ENCODE measurements at regions not wholly inside any gene's neighbourhood (a gene's known extent, or its start where the extent isn't known, plus 50 kb on each side); places are given as distances from the start of the nearest gene placed in this dataset.

DNA sequence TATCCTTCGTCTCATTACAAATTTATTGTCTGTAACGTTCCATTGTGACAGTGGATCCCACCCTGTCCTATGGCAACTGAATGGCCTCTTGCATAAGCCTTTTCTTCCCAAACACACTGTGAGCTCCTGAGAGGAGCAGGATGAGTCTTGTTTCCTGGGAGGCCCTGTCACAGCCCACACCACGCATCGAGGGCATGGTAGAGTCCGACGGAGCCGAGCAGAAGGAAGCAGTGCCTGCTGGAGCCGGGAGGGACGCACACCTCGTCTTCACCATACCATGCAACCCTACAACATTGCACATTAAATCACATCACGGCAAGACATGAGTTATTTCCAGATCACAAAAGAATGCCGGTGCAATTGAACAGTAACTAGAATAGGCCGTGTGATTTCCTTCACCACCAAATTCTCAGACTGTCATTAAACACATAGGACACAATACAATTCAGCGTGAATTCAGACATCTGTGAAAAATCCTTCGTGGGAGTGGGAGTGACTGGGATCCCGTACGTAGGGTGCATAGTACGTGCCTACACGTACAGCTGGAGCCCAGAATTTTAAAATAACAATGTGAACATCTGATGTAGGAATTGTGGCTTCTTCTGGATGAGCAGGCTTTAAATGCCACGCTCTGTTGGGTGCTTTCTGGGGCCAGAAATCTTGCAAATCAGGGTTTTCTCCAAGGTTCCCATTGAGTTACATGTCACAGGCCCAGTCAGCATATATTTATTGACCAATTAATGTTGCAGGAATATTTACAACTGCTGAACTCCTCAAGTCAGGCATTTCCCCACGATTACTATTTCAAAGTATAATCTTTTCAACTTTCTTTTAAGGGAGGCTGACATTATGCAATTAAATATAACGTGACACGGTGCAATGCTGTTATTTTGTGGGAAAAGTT, 201.8 kb downstream of the TTLL2 start:
- intact Hi-C loops (cut with micrococcal nuclease), result no loop called here
- Mint-ChIP-seq H3K27ac (peak overlapping the region in 1 of 7 donors; percentile 44), H3K36me3 (no peaks in the 10 kb centered on the region), H3K4me1 (no peaks in the 10 kb centered on the region), H3K9me3 (peaks cover 0 to 3% (median 0%) of the 10 kb centered on the region in 7 donors), H3K4me3 (no peak overlapping the region), H3K27me3 (ENCODE audit: low read depth in 3 of 3) (peaks cover 0 to 7% (median 6%) of the 10 kb centered on the region in 3 donors)
- Histone ChIP-seq H3K36me3 (replicated peaks in 1 of 2; ENCODE audit: control insufficient read depth in 1 of 2, insufficient read depth in 2 of 2, low read length in 2 of 2) (no peaks in the 10 kb centered on the region), H3K9me3 (replicated peaks in 1 of 2; ENCODE audit: control insufficient read depth in 1 of 2, insufficient read depth in 1 of 2, low read length in 2 of 2) (no peaks in the 10 kb centered on the region), H3K27ac (ENCODE audit: low read depth in 1 of 2, low read length in 2 of 2) (no peak overlapping the region), H3K79me2 (ENCODE audit: insufficient read depth, low read length) (no peaks in the 10 kb centered on the region), H2AFZ (ENCODE audit: insufficient read depth, low read depth, low read length, poor library complexity, severe bottlenecking) (no peak overlapping the region), H4K20me1 (ENCODE audit: insufficient read depth, low read length) (no peaks in the 10 kb centered on the region), H3K4me1 (ENCODE audit: control insufficient read depth in 1 of 2, insufficient read depth in 2 of 2, low read length in 2 of 2) (no peaks in the 10 kb centered on the region), H3K9ac (ENCODE audit: insufficient read depth, low read length, poor library complexity, severe bottlenecking) (no peak overlapping the region), H3K27me3 (ENCODE audit: control insufficient read depth in 2 of 2, insufficient read depth in 2 of 2, low read length in 2 of 2) (no peaks in the 10 kb centered on the region), H3K4me2 (replicated peaks; ENCODE audit: extremely low read depth, low read length, poor library complexity, severe bottlenecking) (no peak overlapping the region), H3K4me3 (replicated peaks in 1 of 3; ENCODE audit: low read depth in 2 of 3, low read length in 3 of 3) (no peak overlapping the region)
- WGBS (ENCODE audit: insufficient coverage), result 94% methylated on average over 16 of the region's 23 CpGs
- no peak for DNase-seq
- TF ChIP-seq, protein P1, sequence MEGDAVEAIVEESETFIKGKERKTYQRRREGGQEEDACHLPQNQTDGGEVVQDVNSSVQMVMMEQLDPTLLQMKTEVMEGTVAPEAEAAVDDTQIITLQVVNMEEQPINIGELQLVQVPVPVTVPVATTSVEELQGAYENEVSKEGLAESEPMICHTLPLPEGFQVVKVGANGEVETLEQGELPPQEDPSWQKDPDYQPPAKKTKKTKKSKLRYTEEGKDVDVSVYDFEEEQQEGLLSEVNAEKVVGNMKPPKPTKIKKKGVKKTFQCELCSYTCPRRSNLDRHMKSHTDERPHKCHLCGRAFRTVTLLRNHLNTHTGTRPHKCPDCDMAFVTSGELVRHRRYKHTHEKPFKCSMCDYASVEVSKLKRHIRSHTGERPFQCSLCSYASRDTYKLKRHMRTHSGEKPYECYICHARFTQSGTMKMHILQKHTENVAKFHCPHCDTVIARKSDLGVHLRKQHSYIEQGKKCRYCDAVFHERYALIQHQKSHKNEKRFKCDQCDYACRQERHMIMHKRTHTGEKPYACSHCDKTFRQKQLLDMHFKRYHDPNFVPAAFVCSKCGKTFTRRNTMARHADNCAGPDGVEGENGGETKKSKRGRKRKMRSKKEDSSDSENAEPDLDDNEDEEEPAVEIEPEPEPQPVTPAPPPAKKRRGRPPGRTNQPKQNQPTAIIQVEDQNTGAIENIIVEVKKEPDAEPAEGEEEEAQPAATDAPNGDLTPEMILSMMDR (IDR thresholded peaks at IDR 0.05), result no peak

GRCh38 chr6:167528239-167528638, 203.4 kb downstream of the TTLL2 start:
- no peak overlapping the region for H2AFZ ChIP-seq (ENCODE audit: insufficient read depth, low read depth, low read length, poor library complexity, severe bottlenecking)

More at GRCh38 chr6:167528239-167528638, 203.4 kb downstream of the TTLL2 start:
- WGBS (ENCODE audit: insufficient coverage), result no CpG with 5 or more reads among the region's 2 CpGs
- Histone ChIP-seq H3K79me2 (ENCODE audit: insufficient read depth, low read length) (no peaks in the 10 kb centered on the region), H3K4me3 (replicated peaks in 1 of 3; ENCODE audit: low read depth in 2 of 3, low read length in 3 of 3) (no peak overlapping the region), H3K9ac (ENCODE audit: insufficient read depth, low read length, poor library complexity, severe bottlenecking) (no peak overlapping the region), H3K27me3 (ENCODE audit: control insufficient read depth in 2 of 2, insufficient read depth in 2 of 2, low read length in 2 of 2) (no peaks in the 10 kb centered on the region), H3K4me1 (ENCODE audit: control insufficient read depth in 1 of 2, insufficient read depth in 2 of 2, low read length in 2 of 2) (no peaks in the 10 kb centered on the region), H4K20me1 (ENCODE audit: insufficient read depth, low read length) (no peaks in the 10 kb centered on the region), H3K4me2 (replicated peaks; ENCODE audit: extremely low read depth, low read length, poor library complexity, severe bottlenecking) (no peak overlapping the region), H3K9me3 (replicated peaks in 1 of 2; ENCODE audit: control insufficient read depth in 1 of 2, insufficient read depth in 1 of 2, low read length in 2 of 2) (no peaks in the 10 kb centered on the region), H3K27ac (ENCODE audit: low read depth in 1 of 2, low read length in 2 of 2) (no peak overlapping the region), H3K36me3 (replicated peaks in 1 of 2; ENCODE audit: control insufficient read depth in 1 of 2, insufficient read depth in 2 of 2, low read length in 2 of 2) (no peaks in the 10 kb centered on the region)
- peaks cover 0 to 8% (median 0%) of the 10 kb centered on the region in 7 donors for H3K9me3 Mint-ChIP-seq
- H3K36me3 Mint-ChIP-seq, result no peaks in the 10 kb centered on the region
- H3K27me3 Mint-ChIP-seq (ENCODE audit: low read depth in 3 of 3), result peaks cover 0 to 7% (median 6%) of the 10 kb centered on the region in 3 donors
- H3K27ac Mint-ChIP-seq, result no peak overlapping the region
- no peaks in the 10 kb centered on the region for H3K4me1 Mint-ChIP-seq
- TF ChIP-seq, protein P1 (IDR thresholded peaks at IDR 0.05), result no peak
- DNase-seq, result no peak
- intact Hi-C loops (cut with micrococcal nuclease), result no loop called here
- H3K4me3 Mint-ChIP-seq, result no peak overlapping the region

Measured in CD14-positive monocyte (primary cell).